Fibroblast of villous mesenchyme (primary cell): ENCODE measurements at regions not wholly inside any gene's neighbourhood (a gene's known extent, or its start where the extent isn't known, plus 50 kb on each side); places are given as distances from the start of the nearest gene placed in this dataset.

ENCODE experiments used
- DNase-seq: peaks from one replicate; pipeline ENCODE4 v3.0.0-alpha.2; 2010; ENCODE audit warnings: low read depth
- H3K4me3 ChIP-seq: 2 replicates; pipeline ENCODE4 v1.5.1; 2011; ENCODE audit warnings: low read depth, mild to moderate bottlenecking, low read length
- TF ChIP-seq, protein P1 (sequence below): IDR thresholded peaks from 2 replicates; pipeline ENCODE4 v1.5.1; 2012; ENCODE audit warnings: low read depth, mild to moderate bottlenecking, low read length; ENCODE audit not compliant: insufficient read depth

GRCh38 chr20:55515832-55516231 is 489.5 kb downstream of the CBLN4 start:
- TF ChIP-seq, protein P1, sequence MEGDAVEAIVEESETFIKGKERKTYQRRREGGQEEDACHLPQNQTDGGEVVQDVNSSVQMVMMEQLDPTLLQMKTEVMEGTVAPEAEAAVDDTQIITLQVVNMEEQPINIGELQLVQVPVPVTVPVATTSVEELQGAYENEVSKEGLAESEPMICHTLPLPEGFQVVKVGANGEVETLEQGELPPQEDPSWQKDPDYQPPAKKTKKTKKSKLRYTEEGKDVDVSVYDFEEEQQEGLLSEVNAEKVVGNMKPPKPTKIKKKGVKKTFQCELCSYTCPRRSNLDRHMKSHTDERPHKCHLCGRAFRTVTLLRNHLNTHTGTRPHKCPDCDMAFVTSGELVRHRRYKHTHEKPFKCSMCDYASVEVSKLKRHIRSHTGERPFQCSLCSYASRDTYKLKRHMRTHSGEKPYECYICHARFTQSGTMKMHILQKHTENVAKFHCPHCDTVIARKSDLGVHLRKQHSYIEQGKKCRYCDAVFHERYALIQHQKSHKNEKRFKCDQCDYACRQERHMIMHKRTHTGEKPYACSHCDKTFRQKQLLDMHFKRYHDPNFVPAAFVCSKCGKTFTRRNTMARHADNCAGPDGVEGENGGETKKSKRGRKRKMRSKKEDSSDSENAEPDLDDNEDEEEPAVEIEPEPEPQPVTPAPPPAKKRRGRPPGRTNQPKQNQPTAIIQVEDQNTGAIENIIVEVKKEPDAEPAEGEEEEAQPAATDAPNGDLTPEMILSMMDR = no peak
- no peak for DNase-seq
- no peak overlapping the region for H3K4me3 ChIP-seq

DNA sequence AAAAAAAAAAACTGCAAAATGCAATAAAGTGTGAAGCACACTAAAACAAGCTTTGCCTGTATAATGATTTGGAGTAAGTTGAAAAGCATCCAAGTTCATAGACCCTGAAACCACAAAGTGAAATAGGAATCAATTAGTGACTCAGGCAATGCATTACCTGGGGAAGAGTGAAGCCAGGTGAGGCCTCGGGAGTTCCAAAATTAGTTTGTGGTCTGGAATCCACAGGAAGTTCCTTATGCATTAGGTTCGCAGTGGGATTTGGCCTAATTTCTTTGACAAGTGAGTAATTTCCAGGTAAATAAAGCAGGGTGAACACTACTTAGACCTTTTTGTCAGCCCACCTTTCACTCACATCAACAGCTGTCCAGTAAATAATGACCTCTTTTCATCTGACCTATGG is 490.8 kb downstream of the CBLN4 start:
- H3K4me3 ChIP-seq = no peak overlapping the region
- TF ChIP-seq, protein P1 = no peak
- DNase-seq = no peak

DNA sequence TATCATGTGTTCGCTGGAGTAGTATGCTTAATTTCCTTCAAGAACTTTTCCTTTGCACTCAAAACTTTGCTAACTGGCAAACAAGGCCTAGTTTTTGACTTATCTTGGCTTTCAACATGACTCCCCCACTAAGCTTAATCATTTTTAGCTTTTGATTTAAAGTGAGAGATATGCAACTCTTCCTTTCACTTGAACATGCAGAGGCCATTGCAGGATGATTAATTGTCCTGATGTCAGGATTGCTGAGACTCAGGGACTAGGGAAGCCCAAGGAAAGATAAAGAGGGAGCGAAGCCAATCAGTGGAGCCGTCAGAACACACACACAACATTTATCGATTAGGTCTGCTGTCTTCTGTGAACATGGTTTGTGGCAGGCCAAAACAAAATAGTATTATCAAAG is 491.4 kb downstream of the CBLN4 start:
- DNase-seq = no peak
- TF ChIP-seq, protein P1 = no peak

DNA sequence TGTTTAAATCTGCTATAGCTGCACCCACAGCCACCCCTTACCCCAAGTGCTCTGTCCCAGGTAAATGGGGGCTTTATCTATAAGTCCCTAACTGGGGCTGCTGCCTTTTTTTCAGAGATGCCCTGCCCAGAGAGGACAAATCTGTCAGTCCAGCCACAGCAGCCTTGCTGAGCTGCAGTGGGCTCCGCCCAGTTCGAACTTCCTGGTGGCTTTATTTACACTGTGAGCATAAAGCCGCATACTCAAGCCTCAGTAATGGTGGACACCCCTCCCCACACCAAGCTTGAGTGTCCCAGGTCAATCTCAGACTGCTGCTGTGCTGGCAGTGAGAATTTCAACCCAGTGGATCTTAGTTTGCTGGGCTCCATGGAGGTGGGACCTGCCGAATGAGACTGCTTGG is 505.2 kb downstream of the CBLN4 start:
- H3K4me3 ChIP-seq = no peak overlapping the region
- TF ChIP-seq, protein P1 = no peak

More for the DNA sequence above, 491.4 kb downstream of the CBLN4 start:
- H3K4me3 ChIP-seq = no peak overlapping the region

GRCh38 chr20:55488593-55488992 is 516.7 kb downstream of the CBLN4 start:
- TF ChIP-seq, protein P1 = no peak
- H3K4me3 ChIP-seq = no peak overlapping the region
- DNase-seq = no peak

More for the DNA sequence above, 505.2 kb downstream of the CBLN4 start:
- no peak for DNase-seq

DNA sequence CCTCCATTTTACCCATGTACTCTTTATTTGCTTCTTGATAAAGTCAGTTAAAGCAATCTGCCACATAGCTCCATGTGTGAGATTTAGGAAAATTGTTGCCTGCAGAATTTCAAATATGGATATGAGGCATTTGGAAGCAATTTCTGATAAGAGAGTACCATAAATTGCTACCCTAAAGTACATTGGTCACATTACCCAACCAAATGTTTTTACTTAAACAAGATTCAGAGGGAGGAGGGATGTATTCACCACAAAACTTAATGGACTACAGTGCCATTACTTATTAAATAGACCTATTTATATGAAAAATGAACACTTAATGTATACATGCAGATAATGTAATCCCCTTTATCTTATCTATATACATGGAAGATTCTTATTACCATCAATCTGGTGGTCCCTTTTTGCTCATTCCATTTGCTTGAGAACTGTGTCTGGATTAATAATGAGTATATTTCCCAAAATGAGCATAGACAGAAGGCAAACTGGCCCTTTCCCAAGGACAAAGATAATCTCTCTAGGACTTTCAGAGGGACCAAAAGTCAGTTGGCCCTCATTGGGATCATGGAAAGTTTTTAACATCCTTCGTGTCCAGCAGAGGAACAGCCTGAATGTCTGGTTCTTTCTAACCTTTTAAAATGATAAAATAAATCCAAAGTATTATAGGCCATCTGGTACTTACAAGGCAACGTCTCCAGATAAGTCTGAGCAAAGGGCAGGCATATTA is 526.4 kb downstream of the CBLN4 start:
- TF ChIP-seq, protein P1 = no peak
- no peak for DNase-seq
- H3K4me3 ChIP-seq = no peak overlapping the region

DNA sequence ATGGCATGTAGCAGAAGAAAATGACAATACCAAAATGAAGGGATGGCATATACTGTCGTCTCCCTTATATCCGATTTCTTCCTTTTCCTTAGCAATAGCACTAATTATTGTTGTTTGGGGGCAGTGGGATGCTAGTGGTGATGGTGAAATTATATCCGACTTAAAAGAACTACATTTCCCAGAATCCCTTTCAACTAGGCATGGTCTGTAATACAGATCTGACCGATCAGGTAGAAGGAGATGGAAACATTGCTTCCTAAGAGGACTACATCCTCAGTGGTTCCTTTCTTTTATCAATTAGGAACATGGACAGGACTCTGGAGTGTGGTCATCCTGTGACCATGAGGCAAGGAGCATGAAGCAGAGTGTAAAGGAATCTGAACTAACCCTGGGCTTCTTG is 532.6 kb downstream of the CBLN4 start:
- H3K4me3 ChIP-seq = no peak overlapping the region
- no peak for DNase-seq
- TF ChIP-seq, protein P1 = no peak
